ENCODE measurements at regions not wholly inside any gene's neighbourhood (a gene's known extent, or its start where the extent isn't known, plus 50 kb on each side); places are given as distances from the start of the nearest gene placed in this dataset.

- Histone ChIP-seq H3K14ac (ENCODE audit: low read length in 2 of 2) (no peak overlapping the region), H3K27me3 (ENCODE audit: control insufficient read depth in 1 of 2, insufficient read depth in 1 of 2, low read length in 2 of 2) (no peaks in the 10 kb centered on the region), H3K9ac (ENCODE audit: low read length) (no peak overlapping the region), H3K4me2 (ENCODE audit: low read length, poor library complexity, severe bottlenecking) (no peak overlapping the region), H2AK5ac (ENCODE audit: low read length, severe bottlenecking) (no peak overlapping the region), H2AFZ (ENCODE audit: low read depth, low read length) (no peak overlapping the region), H4K8ac (ENCODE audit: low read length) (no peak overlapping the region), H2BK5ac (ENCODE audit: low read depth, low read length, poor library complexity, severe bottlenecking) (no peak overlapping the region), H3K9me3 (ENCODE audit: control insufficient read depth, low read length) (no peaks in the 10 kb centered on the region), H3K4me1 (ENCODE audit: control insufficient read depth, insufficient read depth, low read depth, low read length) (peaks cover 1% of the 10 kb centered on the region), H4K91ac (ENCODE audit: low read length) (no peak overlapping the region), H3K36me3 (ENCODE audit: control insufficient read depth in 1 of 2, insufficient read depth in 2 of 2, low read depth in 1 of 2, low read length in 2 of 2) (no peaks in the 10 kb centered on the region), H2BK120ac (ENCODE audit: low read depth, low read length) (no peak overlapping the region), H3K27ac (ENCODE audit: low read length, poor library complexity, severe bottlenecking) (no peak overlapping the region), H3K18ac (ENCODE audit: low read depth in 1 of 2, low read length in 2 of 2) (no peak overlapping the region), H2BK12ac (ENCODE audit: low read length in 2 of 2) (no peak overlapping the region), H3K4me3 (ENCODE audit: insufficient read depth in 1 of 2, low read depth in 1 of 2, low read length in 2 of 2) (no peak overlapping the region), H2BK15ac (ENCODE audit: low read depth, poor library complexity, severe bottlenecking) (no peak overlapping the region), H3K79me1 (replicated peaks; ENCODE audit: low read length, poor library complexity, severe bottlenecking) (no peaks in the 10 kb centered on the region), H3K23ac (ENCODE audit: low read length in 2 of 2) (no peak overlapping the region), H3K4ac (ENCODE audit: low read depth in 1 of 2, low read length in 2 of 2) (no peak overlapping the region)
- DNase-seq, result no peak
- WGBS, result 97% methylated on average over 2 of the region's 2 CpGs
Measured at GRCh38 chr2:209305026-209305425, 118.8 kb upstream of the MAP2 start.

GRCh38 chr2:209305746-209306196 is 118.1 kb upstream of the MAP2 start:
- no peak for DNase-seq
- no peak overlapping the region for H2BK12ac ChIP-seq (ENCODE audit: low read length in 2 of 2)
- H4K8ac ChIP-seq (ENCODE audit: low read length), result no peak overlapping the region
- no peak overlapping the region for H2AFZ ChIP-seq (ENCODE audit: low read depth, low read length)
- no peak overlapping the region for H2BK15ac ChIP-seq (ENCODE audit: low read depth, poor library complexity, severe bottlenecking)
- no peaks in the 10 kb centered on the region for H3K79me1 ChIP-seq (replicated peaks; ENCODE audit: low read length, poor library complexity, severe bottlenecking)
- H3K18ac ChIP-seq (ENCODE audit: low read depth in 1 of 2, low read length in 2 of 2), result no peak overlapping the region
- H3K14ac ChIP-seq (ENCODE audit: low read length in 2 of 2), result no peak overlapping the region
- H3K9ac ChIP-seq (ENCODE audit: low read length), result no peak overlapping the region
- H2BK120ac ChIP-seq (ENCODE audit: low read depth, low read length), result no peak overlapping the region
- H3K4me2 ChIP-seq (ENCODE audit: low read length, poor library complexity, severe bottlenecking), result no peak overlapping the region
- peaks cover 1% of the 10 kb centered on the region for H3K4me1 ChIP-seq (ENCODE audit: control insufficient read depth, insufficient read depth, low read depth, low read length)
- H3K4me3 ChIP-seq (ENCODE audit: insufficient read depth in 1 of 2, low read depth in 1 of 2, low read length in 2 of 2), result no peak overlapping the region
- no peaks in the 10 kb centered on the region for H3K27me3 ChIP-seq (ENCODE audit: control insufficient read depth in 1 of 2, insufficient read depth in 1 of 2, low read length in 2 of 2)
- no peaks in the 10 kb centered on the region for H3K9me3 ChIP-seq (ENCODE audit: control insufficient read depth, low read length)
- H2AK5ac ChIP-seq (ENCODE audit: low read length, severe bottlenecking), result no peak overlapping the region
- H4K91ac ChIP-seq (ENCODE audit: low read length), result no peak overlapping the region
- H3K23ac ChIP-seq (ENCODE audit: low read length in 2 of 2), result no peak overlapping the region
- WGBS, result 77% methylated on average over 7 of the region's 7 CpGs
- H2BK5ac ChIP-seq (ENCODE audit: low read depth, low read length, poor library complexity, severe bottlenecking), result no peak overlapping the region
- H3K4ac ChIP-seq (ENCODE audit: low read depth in 1 of 2, low read length in 2 of 2), result no peak overlapping the region
- no peaks in the 10 kb centered on the region for H3K36me3 ChIP-seq (ENCODE audit: control insufficient read depth in 1 of 2, insufficient read depth in 2 of 2, low read depth in 1 of 2, low read length in 2 of 2)
- H3K27ac ChIP-seq (ENCODE audit: low read length, poor library complexity, severe bottlenecking), result no peak overlapping the region

GRCh38 chr2:209307161-209308001 is 116.5 kb upstream of the MAP2 start:
- Histone ChIP-seq H2AFZ (ENCODE audit: low read depth, low read length) (no peak overlapping the region), H4K8ac (ENCODE audit: low read length) (no peak overlapping the region), H3K4me3 (ENCODE audit: insufficient read depth in 1 of 2, low read depth in 1 of 2, low read length in 2 of 2) (no peak overlapping the region), H3K14ac (ENCODE audit: low read length in 2 of 2) (no peak overlapping the region), H4K91ac (ENCODE audit: low read length) (no peak overlapping the region), H2BK15ac (ENCODE audit: low read depth, poor library complexity, severe bottlenecking) (no peak overlapping the region), H2BK5ac (ENCODE audit: low read depth, low read length, poor library complexity, severe bottlenecking) (no peak overlapping the region), H3K4me2 (ENCODE audit: low read length, poor library complexity, severe bottlenecking) (no peak overlapping the region), H2AK5ac (ENCODE audit: low read length, severe bottlenecking) (no peak overlapping the region), H3K4ac (ENCODE audit: low read depth in 1 of 2, low read length in 2 of 2) (no peak overlapping the region), H3K27ac (ENCODE audit: low read length, poor library complexity, severe bottlenecking) (no peak overlapping the region), H3K9me3 (ENCODE audit: control insufficient read depth, low read length) (no peaks in the 10 kb centered on the region), H3K36me3 (ENCODE audit: control insufficient read depth in 1 of 2, insufficient read depth in 2 of 2, low read depth in 1 of 2, low read length in 2 of 2) (no peaks in the 10 kb centered on the region), H3K9ac (ENCODE audit: low read length) (no peak overlapping the region), H2BK12ac (ENCODE audit: low read length in 2 of 2) (no peak overlapping the region), H3K18ac (ENCODE audit: low read depth in 1 of 2, low read length in 2 of 2) (no peak overlapping the region), H3K23ac (ENCODE audit: low read length in 2 of 2) (no peak overlapping the region), H2BK120ac (ENCODE audit: low read depth, low read length) (no peak overlapping the region), H3K27me3 (ENCODE audit: control insufficient read depth in 1 of 2, insufficient read depth in 1 of 2, low read length in 2 of 2) (no peaks in the 10 kb centered on the region), H3K4me1 (ENCODE audit: control insufficient read depth, insufficient read depth, low read depth, low read length) (peaks cover 1% of the 10 kb centered on the region), H3K79me1 (replicated peaks; ENCODE audit: low read length, poor library complexity, severe bottlenecking) (no peaks in the 10 kb centered on the region)
- 75% methylated on average over 7 of the region's 10 CpGs for whole genome bisulfite sequencing
- no peak for DNase-seq

GRCh38 chr2:209308415-209308814 is 115.4 kb upstream of the MAP2 start:
- H2BK120ac ChIP-seq (ENCODE audit: low read depth, low read length), result no peak overlapping the region
- no peaks in the 10 kb centered on the region for H3K79me1 ChIP-seq (replicated peaks; ENCODE audit: low read length, poor library complexity, severe bottlenecking)
- no peak for DNase-seq
- no peak overlapping the region for H3K18ac ChIP-seq (ENCODE audit: low read depth in 1 of 2, low read length in 2 of 2)
- no peak overlapping the region for H3K4ac ChIP-seq (ENCODE audit: low read depth in 1 of 2, low read length in 2 of 2)
- H3K14ac ChIP-seq (ENCODE audit: low read length in 2 of 2), result no peak overlapping the region
- no peak overlapping the region for H3K9ac ChIP-seq (ENCODE audit: low read length)
- H3K27ac ChIP-seq (ENCODE audit: low read length, poor library complexity, severe bottlenecking), result no peak overlapping the region
- H3K9me3 ChIP-seq (ENCODE audit: control insufficient read depth, low read length), result no peaks in the 10 kb centered on the region
- no peaks in the 10 kb centered on the region for H3K36me3 ChIP-seq (ENCODE audit: control insufficient read depth in 1 of 2, insufficient read depth in 2 of 2, low read depth in 1 of 2, low read length in 2 of 2)
- no peak overlapping the region for H2BK15ac ChIP-seq (ENCODE audit: low read depth, poor library complexity, severe bottlenecking)
- no peak overlapping the region for H4K91ac ChIP-seq (ENCODE audit: low read length)
- H4K8ac ChIP-seq (ENCODE audit: low read length), result no peak overlapping the region
- no peak overlapping the region for H2AK5ac ChIP-seq (ENCODE audit: low read length, severe bottlenecking)
- H3K4me1 ChIP-seq (ENCODE audit: control insufficient read depth, insufficient read depth, low read depth, low read length), result peaks cover 1% of the 10 kb centered on the region
- H3K4me3 ChIP-seq (ENCODE audit: insufficient read depth in 1 of 2, low read depth in 1 of 2, low read length in 2 of 2), result no peak overlapping the region
- H3K4me2 ChIP-seq (ENCODE audit: low read length, poor library complexity, severe bottlenecking), result no peak overlapping the region
- no peak overlapping the region for H2AFZ ChIP-seq (ENCODE audit: low read depth, low read length)
- no peak overlapping the region for H2BK5ac ChIP-seq (ENCODE audit: low read depth, low read length, poor library complexity, severe bottlenecking)
- H2BK12ac ChIP-seq (ENCODE audit: low read length in 2 of 2), result no peak overlapping the region
- H3K23ac ChIP-seq (ENCODE audit: low read length in 2 of 2), result no peak overlapping the region
- no peaks in the 10 kb centered on the region for H3K27me3 ChIP-seq (ENCODE audit: control insufficient read depth in 1 of 2, insufficient read depth in 1 of 2, low read length in 2 of 2)
